ENCODE measurements at regions not wholly inside any gene's neighbourhood (a gene's known extent, or its start where the extent isn't known, plus 50 kb on each side); places are given as distances from the start of the nearest gene placed in this dataset.

DNA sequence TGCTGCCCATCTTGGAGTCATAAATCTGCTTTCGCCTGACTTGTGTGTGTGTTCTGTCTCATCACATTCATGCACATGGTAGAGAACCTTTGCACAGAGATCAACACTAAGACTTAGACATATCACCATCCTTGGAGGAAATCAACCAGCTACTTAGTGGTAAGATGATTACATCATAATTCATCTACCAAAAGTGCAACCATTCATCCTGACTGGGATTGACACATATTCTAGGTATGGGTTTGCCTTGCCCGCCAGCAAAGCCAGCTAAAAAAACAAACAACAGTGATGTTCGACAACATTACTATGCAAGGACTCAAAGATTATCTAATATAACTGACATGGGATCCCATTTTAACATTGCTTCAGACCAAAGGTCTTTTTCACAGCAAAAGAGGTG is 228.7 kb downstream of the NUAK1 start:
- TF ChIP-seq RFX3 (CRISPR knock-in tag; IDR thresholded peaks at IDR 0.05): no peak
- TF ChIP-seq CTCF (CRISPR knock-in tag; IDR thresholded peaks at IDR 0.05): no peak
- no peak for TF ChIP-seq AKAP8 (CRISPR knock-in tag; IDR thresholded peaks at IDR 0.05)
- no peak for TF ChIP-seq JARID2 (CRISPR knock-in tag; IDR thresholded peaks at IDR 0.05; ENCODE audit: insufficient replicate concordance)
- TF ChIP-seq RAD21 (CRISPR knock-in tag; IDR thresholded peaks at IDR 0.05): no peak
- no peak for TF ChIP-seq SOX6 (IDR thresholded peaks at IDR 0.05)
- no peak for TF ChIP-seq SOX6 (CRISPR knock-in tag; IDR thresholded peaks at IDR 0.05)
- TF ChIP-seq ARHGAP35 (CRISPR knock-in tag; IDR thresholded peaks at IDR 0.05; ENCODE audit: borderline replicate concordance): no peak
- no peak for TF ChIP-seq ASH2L (IDR thresholded peaks at IDR 0.05; ENCODE audit: insufficient read length, low read depth, low read length)
- TF ChIP-seq PCBP2 (optimal IDR thresholded peaks at IDR 0.05; ENCODE audit: low read depth, low read length, poor library complexity, severe bottlenecking): no peak
- TF ChIP-seq SUZ12 (IDR thresholded peaks at IDR 0.05; ENCODE audit: low read depth, low read length): no peak
- TF ChIP-seq TOE1 (CRISPR knock-in tag; IDR thresholded peaks at IDR 0.05): no peak
- TF ChIP-seq CREB1 (IDR thresholded peaks at IDR 0.05): no peak
- no peak for TF ChIP-seq CREB1 (CRISPR knock-in tag; IDR thresholded peaks at IDR 0.05)
- no peak for TF ChIP-seq ATM (IDR thresholded peaks at IDR 0.05; ENCODE audit: borderline replicate concordance)
